Adrenal gland (tissue), 9 donors: ENCODE measurements at regions not wholly inside any gene's neighbourhood (a gene's known extent, or its start where the extent isn't known, plus 50 kb on each side); places are given as distances from the start of the nearest gene placed in this dataset.

Source experiments
- DNase-seq, 7 donors: peaks; one replicate each; pipeline ENCODE4 v3.0.0-alpha.2; 2019 to 2020
- H3K27ac ChIP-seq, 5 donors: fragments of 200-600 bp; sonication (generic) in 4 of 5; 1 replicate in 3 of 5; 2 replicates in 2 of 5; pipeline versions ENCODE4 v1.5.1 to v1.8.0; 2016 to 2020; ENCODE audit warnings: mild to moderate bottlenecking in 1 of 5
- H3K27me3 ChIP-seq: fragments of 200-600 bp; 2 replicates; pipeline ENCODE4 v1.8.0; 2021
- H3K36me3 ChIP-seq, 2 donors: fragments of 200-600 bp; replicated peaks in 1 of 2; 1 replicate in 1 of 2; 2 replicates in 1 of 2; pipeline versions ENCODE4 v1.5.1 to v1.8.0; 2018 to 2022
- H3K4me1 ChIP-seq, 2 donors: fragments of 200-600 bp; replicated peaks in 1 of 2; 1 replicate in 1 of 2; 2 replicates in 1 of 2; pipeline versions ENCODE4 v1.5.1 to v1.8.0; 2018 to 2021
- H3K4me3 ChIP-seq, 4 donors: fragments of 200-600 bp; sonication (generic) in 3 of 4; one replicate each; pipeline ENCODE4 v1.5.1; 2016 to 2018
- H3K9me3 ChIP-seq, 3 donors: fragments of 200-600 bp; sonication (generic) in 1 of 3; replicated peaks in 1 of 3; 1 replicate in 2 of 3; 2 replicates in 1 of 3; pipeline versions ENCODE4 v1.5.1 to v1.8.0; 2016 to 2021
- CTCF ChIP-seq, 6 experiments: fragments of 450-650 bp in 4 of 6; fragments of 200-600 bp in 2 of 6; sonication (generic) in 1 of 6; IDR thresholded peaks; 1 replicate in 5 of 6; 2 replicates in 1 of 6; pipeline versions ENCODE4 v1.5.1 to v1.8.0; 2016 to 2021; ENCODE audit warnings: antibody characterized with exemption in 6 of 6, mild to moderate bottlenecking in 2 of 6, moderate library complexity in 1 of 6
- POLR2A ChIP-seq, 2 donors: fragments of 450-650 bp; IDR thresholded peaks; one replicate each; pipeline ENCODE4 v1.6.1; 2017; ENCODE audit warnings: antibody characterized with exemption in 2 of 2, mild to moderate bottlenecking in 2 of 2, moderate library complexity in 1 of 2
- WGBS, 4 donors: extraction: QIAGEN DNeasy Blood & Tissue Kit in 2 of 4; methylation state at CpG; one replicate each; pipeline versions ENCODE4 v1.1.5 to v1.1.7; 2013 to 2017; 5-methylcytosine and 5-hydroxymethylcytosine counted together
- intact Hi-C, 2 donors: fragments of 100-400 bp; cut with DNase I; formaldehyde crosslinking; loops; one replicate each; pipeline versions ENCODE4 v1.14.1 to v1.15.0; 2022 to 2023
- donor health status: healthy with polysubstance abuse.
- donor health status: Bipolar disorder and iron deficiency.
- donor health status: DM: yes; HTN: yes; CAD: no.
- donor health status: DM: no; HTN: no; CAD: no.
- donor health status: DM: no; HTN: no; CAD: no.

- TF ChIP-seq POLR2A (IDR thresholded peaks at IDR 0.05) (no peak), CTCF (IDR thresholded peaks at IDR 0.05) (no peak)
- H3K27ac ChIP-seq = no peak overlapping the region
- no peak for DNase-seq
- intact Hi-C loops = no loop called here
- H3K36me3 ChIP-seq = no peaks in the 10 kb centered on the region
- 61 to 88% (median 67%) methylated on average over 1 of the region's 1 CpG for WGBS, 4 donors
- no peaks in the 10 kb centered on the region for H3K27me3 ChIP-seq
- no peaks in the 10 kb centered on the region for H3K9me3 ChIP-seq
- H3K4me1 ChIP-seq = no peaks in the 10 kb centered on the region
- no peak overlapping the region for H3K4me3 ChIP-seq
Measured at GRCh38 chr21:15558884-15559283, 170.9 kb upstream of the USP25 start.

- intact Hi-C loops = no loop called here
- H3K27ac ChIP-seq = no peak overlapping the region
- no peaks in the 10 kb centered on the region for H3K4me1 ChIP-seq
- H3K27me3 ChIP-seq = no peaks in the 10 kb centered on the region
- no peaks in the 10 kb centered on the region for H3K36me3 ChIP-seq
- DNase-seq = no peak
- WGBS, 4 donors = 71 to 83% (median 76%) methylated on average over 2 of the region's 2 CpGs
- no peak overlapping the region for H3K4me3 ChIP-seq
- no peaks in the 10 kb centered on the region for H3K9me3 ChIP-seq
- no peak for TF ChIP-seq POLR2A (IDR thresholded peaks at IDR 0.05)
- TF ChIP-seq CTCF (IDR thresholded peaks at IDR 0.05) = no peak
Measured at GRCh38 chr21:15559660-15560059, 170.1 kb upstream of the USP25 start.

GRCh38 chr21:15560383-15561056, 169.3 kb upstream of the USP25 start:
- no peaks in the 10 kb centered on the region for H3K9me3 ChIP-seq
- no peak overlapping the region for H3K4me3 ChIP-seq
- intact Hi-C loops = no loop called here
- no peak for DNase-seq
- H3K4me1 ChIP-seq = no peaks in the 10 kb centered on the region
- TF ChIP-seq CTCF (IDR thresholded peaks at IDR 0.05) (no peak), POLR2A (IDR thresholded peaks at IDR 0.05) (no peak)
- no peaks in the 10 kb centered on the region for H3K27me3 ChIP-seq
- 70 to 83% (median 76%) methylated on average over 6 of the region's 6 CpGs for WGBS, 4 donors
- no peak overlapping the region for H3K27ac ChIP-seq
- H3K36me3 ChIP-seq = no peaks in the 10 kb centered on the region

GRCh38 chr21:15562748-15563147, 167.0 kb upstream of the USP25 start:
- H3K9me3 ChIP-seq = no peaks in the 10 kb centered on the region
- no peak for TF ChIP-seq CTCF (IDR thresholded peaks at IDR 0.05)
- no peak for TF ChIP-seq POLR2A (IDR thresholded peaks at IDR 0.05)
- no peaks in the 10 kb centered on the region for H3K36me3 ChIP-seq
- no peak for DNase-seq
- no peak overlapping the region for H3K4me3 ChIP-seq
- H3K4me1 ChIP-seq = no peaks in the 10 kb centered on the region
- intact Hi-C loops = no loop called here
- H3K27ac ChIP-seq = no peak overlapping the region
- H3K27me3 ChIP-seq = no peaks in the 10 kb centered on the region
